Esophagus squamous epithelium (tissue), 4 donors: ENCODE measurements at regions not wholly inside any gene's neighbourhood (a gene's known extent, or its start where the extent isn't known, plus 50 kb on each side); places are given as distances from the start of the nearest gene placed in this dataset.
"Not testable (repeated sequence)": the region's sequence is repeated elsewhere in the genome, so short reads cannot be mapped to it uniquely, and the experiment has no call there.

Source experiments
- CTCF ChIP-seq, 6 experiments: fragments of 450-650 bp in 4 of 6; fragments of 200-600 bp in 2 of 6; sonication (generic) in 2 of 6; IDR thresholded peaks; one replicate each; pipeline ENCODE4 v1.5.1; 2016 to 2019; ENCODE audit warnings: antibody characterized with exemption in 6 of 6, mild to moderate bottlenecking in 4 of 6, moderate library complexity in 4 of 6
- POLR2A ChIP-seq, 4 donors: fragments of 450-650 bp; IDR thresholded peaks; one replicate each; pipeline ENCODE4 v1.6.1; 2017; ENCODE audit warnings: antibody characterized with exemption in 4 of 4, mild to moderate bottlenecking in 4 of 4, moderate library complexity in 3 of 4

GRCh38 chr1:218015106-218015505, 270.0 kb upstream of the RRP15 start:
- not testable (repeated sequence) for TF ChIP-seq CTCF, POLR2A (IDR thresholded peaks at IDR 0.05)
